Panc1 (cell line): ENCODE measurements at regions not wholly inside any gene's neighbourhood (a gene's known extent, or its start where the extent isn't known, plus 50 kb on each side); places are given as distances from the start of the nearest gene placed in this dataset.

ENCODE experiments used
- ATAC-seq: fragments of 200-7000 bp; cut with Tn5 transposase; 2 replicates; pipeline ENCODE4 v1.9.1; 2020; ENCODE audit warnings: mild to moderate bottlenecking, moderate library complexity
- BruUV-seq: library from RNA; stranded (reverse); fragments of 400-500 nt; replicated peaks from 2 replicates; lab custom pipeline; 2021; lab: Mats Ljungman, UMichigan
- CTCF ChIA-PET: fragments of 300-600 bp; sonication (Branson Sonifier 250); formaldehyde crosslinking; loops from one replicate; lab custom pipeline; 2022; ENCODE audit warnings: antibody characterized with exemption; lab: Charles Lee
- POLR2A ChIA-PET: fragments of 300-600 bp; sonication (Branson Sonifier 250); formaldehyde crosslinking; loops from one replicate; lab custom pipeline; 2022; ENCODE audit warnings: antibody characterized with exemption; lab: Charles Lee
- DNase-seq: peaks from one replicate; pipeline ENCODE4 v3.0.0-alpha.2; 2010; ENCODE audit warnings: low read depth, low spot score
- H3K27ac ChIP-seq: 2 replicates; pipeline ENCODE4 v1.5.1; 2011; ENCODE audit warnings: mild to moderate bottlenecking, low read length, inconsistent platforms
- H3K27me3 ChIP-seq: fragments of 200-500 bp; sonication (Bioruptor generic); 2 replicates; pipeline ENCODE4 v1.6.0; 2014; ENCODE audit warnings: low read length, inconsistent platforms; ENCODE audit not compliant: control insufficient read depth, insufficient read depth
- H3K36me3 ChIP-seq: fragments of 200-500 bp; sonication (Bioruptor generic); 2 replicates; pipeline ENCODE4 v1.5.1; 2014; ENCODE audit warnings: inconsistent platforms, mild to moderate bottlenecking, low read length, moderate library complexity; ENCODE audit not compliant: control insufficient read depth, insufficient read depth
- H3K4me1 ChIP-seq: 2 replicates; pipeline ENCODE4 v1.5.1; 2011; ENCODE audit warnings: inconsistent platforms, mild to moderate bottlenecking, low read length, moderate library complexity; ENCODE audit not compliant: control insufficient read depth, insufficient read depth
- H3K4me3 ChIP-seq, 2 experiments: 2 replicates each; pipeline ENCODE4 v1.5.1; 2011 to 2012; ENCODE audit warnings: low read depth in 2 of 2, low read length in 2 of 2, mild to moderate bottlenecking in 2 of 2, inconsistent platforms in 1 of 2, moderate library complexity in 1 of 2
- H3K9me3 ChIP-seq: fragments of 200-500 bp; sonication (Bioruptor generic); 2 replicates; pipeline ENCODE4 v1.5.1; 2014; ENCODE audit warnings: low read depth, mild to moderate bottlenecking, inconsistent platforms, low read length, moderate library complexity; ENCODE audit not compliant: control insufficient read depth, insufficient read depth
- POLR2AphosphoS5 ChIP-seq: IDR thresholded peaks from 2 replicates; pipeline ENCODE4 v1.6.1; 2012; ENCODE audit warnings: mild to moderate bottlenecking, low read depth, low read length, moderate library complexity
- REST ChIP-seq, 2 experiments: IDR thresholded peaks; 2 replicates each; pipeline ENCODE4 v1.6.1; 2011 to 2012; ENCODE audit warnings: low read depth in 2 of 2, control low read depth in 1 of 2, low read length in 1 of 2, mild to moderate bottlenecking in 1 of 2, moderate library complexity in 1 of 2; ENCODE audit not compliant: insufficient read depth in 1 of 2
- SIN3A ChIP-seq: IDR thresholded peaks from 2 replicates; pipeline ENCODE4 v1.6.1; 2012; ENCODE audit warnings: low read depth, mild to moderate bottlenecking, low read length, moderate library complexity, borderline replicate concordance; ENCODE audit not compliant: insufficient read depth
- TCF7L2 ChIP-seq: IDR thresholded peaks from 2 replicates; pipeline ENCODE4 v1.6.1; 2011; ENCODE audit warnings: mild to moderate bottlenecking, low read depth, low read length, inconsistent platforms
- in situ Hi-C: cut with HindIII; loops from 2 replicates; pipeline ENCODE4 v1.10.0; 2016; ENCODE audit warnings: low sequenced_read_pairs, low pct_unique_long_range_greater_than_20kb
- intact Hi-C: fragments of 100-400 bp; cut with micrococcal nuclease; formaldehyde crosslinking; loops from one replicate; pipeline ENCODE4 v1.10.0; 2022; ENCODE audit not compliant: unreplicated experiment
- TF ChIP-seq, protein P1 (sequence below): fragments of 450-650 bp; IDR thresholded peaks from 2 replicates; pipeline ENCODE4 v1.5.1; 2017; ENCODE audit warnings: mild to moderate bottlenecking

GRCh38 chr3:106336619-106337018 lies 467.8 kb upstream of the CBLB start:
- Histone ChIP-seq H3K4me3 (no peak overlapping the region), H3K9me3 (no peaks in the 10 kb centered on the region), H3K27ac (no peak overlapping the region), H3K4me1 (no peaks in the 10 kb centered on the region), H3K36me3 (no peaks in the 10 kb centered on the region), H3K27me3 (no peaks in the 10 kb centered on the region)
- intact Hi-C loops (no loop called here), in situ Hi-C loops (no loop called here)
- BruUV-seq: no TSS peak
- no peak for TF ChIP-seq REST (IDR thresholded peaks at IDR 0.05; ENCODE audit: insufficient read depth in 1 of 2, low read depth in 2 of 2, low read length in 1 of 2)
- no peak for TF ChIP-seq SIN3A
- TF ChIP-seq TCF7L2: no peak
- TF ChIP-seq, protein P1, sequence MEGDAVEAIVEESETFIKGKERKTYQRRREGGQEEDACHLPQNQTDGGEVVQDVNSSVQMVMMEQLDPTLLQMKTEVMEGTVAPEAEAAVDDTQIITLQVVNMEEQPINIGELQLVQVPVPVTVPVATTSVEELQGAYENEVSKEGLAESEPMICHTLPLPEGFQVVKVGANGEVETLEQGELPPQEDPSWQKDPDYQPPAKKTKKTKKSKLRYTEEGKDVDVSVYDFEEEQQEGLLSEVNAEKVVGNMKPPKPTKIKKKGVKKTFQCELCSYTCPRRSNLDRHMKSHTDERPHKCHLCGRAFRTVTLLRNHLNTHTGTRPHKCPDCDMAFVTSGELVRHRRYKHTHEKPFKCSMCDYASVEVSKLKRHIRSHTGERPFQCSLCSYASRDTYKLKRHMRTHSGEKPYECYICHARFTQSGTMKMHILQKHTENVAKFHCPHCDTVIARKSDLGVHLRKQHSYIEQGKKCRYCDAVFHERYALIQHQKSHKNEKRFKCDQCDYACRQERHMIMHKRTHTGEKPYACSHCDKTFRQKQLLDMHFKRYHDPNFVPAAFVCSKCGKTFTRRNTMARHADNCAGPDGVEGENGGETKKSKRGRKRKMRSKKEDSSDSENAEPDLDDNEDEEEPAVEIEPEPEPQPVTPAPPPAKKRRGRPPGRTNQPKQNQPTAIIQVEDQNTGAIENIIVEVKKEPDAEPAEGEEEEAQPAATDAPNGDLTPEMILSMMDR: no peak
- TF ChIP-seq POLR2AphosphoS5: no peak
- no peak for DNase-seq
- no peak for ATAC-seq
- POLR2A ChIA-PET: no interaction called here
- CTCF ChIA-PET: no interaction called here

GRCh38 chr3:106337116-106337515 lies 468.3 kb upstream of the CBLB start:
- no TSS peak for BruUV-seq
- H3K4me1 ChIP-seq: no peaks in the 10 kb centered on the region
- H3K27me3 ChIP-seq: no peaks in the 10 kb centered on the region

More at GRCh38 chr3:106337116-106337515, 468.3 kb upstream of the CBLB start:
- CTCF ChIA-PET: no interaction called here
- TF ChIP-seq TCF7L2: no peak
- TF ChIP-seq SIN3A: no peak
- no peak for TF ChIP-seq REST (IDR thresholded peaks at IDR 0.05; ENCODE audit: insufficient read depth in 1 of 2, low read depth in 2 of 2, low read length in 1 of 2)
- TF ChIP-seq POLR2AphosphoS5: no peak
- TF ChIP-seq, protein P1: no peak
- DNase-seq (no peak), ATAC-seq (no peak)
- POLR2A ChIA-PET: no interaction called here
- intact Hi-C loops (no loop called here), in situ Hi-C loops (no loop called here)
- Histone ChIP-seq H3K36me3 (no peaks in the 10 kb centered on the region), H3K4me3 (no peak overlapping the region), H3K27ac (no peak overlapping the region), H3K9me3 (no peaks in the 10 kb centered on the region)
